ENCODE measurements at regions not wholly inside any gene's neighbourhood (a gene's known extent, or its start where the extent isn't known, plus 50 kb on each side); places are given as distances from the start of the nearest gene placed in this dataset.

- Mint-ChIP-seq H3K36me3 (ENCODE audit: insufficient read depth, unreplicated experiment) (no peaks in the 10 kb centered on the region), H3K4me1 (ENCODE audit: insufficient read depth, unreplicated experiment) (no peaks in the 10 kb centered on the region), H3K9me3 (ENCODE audit: unreplicated experiment) (peaks cover 8% of the 10 kb centered on the region), H3K27ac (ENCODE audit: low read depth, unreplicated experiment) (no peak overlapping the region), H3K4me3 (ENCODE audit: unreplicated experiment) (no peak overlapping the region), H3K27me3 (ENCODE audit: insufficient read depth, unreplicated experiment) (peaks cover 7% of the 10 kb centered on the region)
- intact Hi-C loops (cut with micrococcal nuclease), result no loop called here
- TF ChIP-seq, protein P1, sequence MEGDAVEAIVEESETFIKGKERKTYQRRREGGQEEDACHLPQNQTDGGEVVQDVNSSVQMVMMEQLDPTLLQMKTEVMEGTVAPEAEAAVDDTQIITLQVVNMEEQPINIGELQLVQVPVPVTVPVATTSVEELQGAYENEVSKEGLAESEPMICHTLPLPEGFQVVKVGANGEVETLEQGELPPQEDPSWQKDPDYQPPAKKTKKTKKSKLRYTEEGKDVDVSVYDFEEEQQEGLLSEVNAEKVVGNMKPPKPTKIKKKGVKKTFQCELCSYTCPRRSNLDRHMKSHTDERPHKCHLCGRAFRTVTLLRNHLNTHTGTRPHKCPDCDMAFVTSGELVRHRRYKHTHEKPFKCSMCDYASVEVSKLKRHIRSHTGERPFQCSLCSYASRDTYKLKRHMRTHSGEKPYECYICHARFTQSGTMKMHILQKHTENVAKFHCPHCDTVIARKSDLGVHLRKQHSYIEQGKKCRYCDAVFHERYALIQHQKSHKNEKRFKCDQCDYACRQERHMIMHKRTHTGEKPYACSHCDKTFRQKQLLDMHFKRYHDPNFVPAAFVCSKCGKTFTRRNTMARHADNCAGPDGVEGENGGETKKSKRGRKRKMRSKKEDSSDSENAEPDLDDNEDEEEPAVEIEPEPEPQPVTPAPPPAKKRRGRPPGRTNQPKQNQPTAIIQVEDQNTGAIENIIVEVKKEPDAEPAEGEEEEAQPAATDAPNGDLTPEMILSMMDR (IDR thresholded peaks at IDR 0.05; ENCODE audit: unreplicated experiment), result no peak
- DNase-seq (ENCODE audit: unreplicated experiment), result no peak
- CTCF ChIA-PET, result no interaction called here
- no TSS peak for BruUV-seq (replicated peaks)
- POLR2A ChIA-PET, result no interaction called here
Measured at GRCh38 chr13:55661505-55661904, 1479.2 kb upstream of the PRR20A start.

DNA sequence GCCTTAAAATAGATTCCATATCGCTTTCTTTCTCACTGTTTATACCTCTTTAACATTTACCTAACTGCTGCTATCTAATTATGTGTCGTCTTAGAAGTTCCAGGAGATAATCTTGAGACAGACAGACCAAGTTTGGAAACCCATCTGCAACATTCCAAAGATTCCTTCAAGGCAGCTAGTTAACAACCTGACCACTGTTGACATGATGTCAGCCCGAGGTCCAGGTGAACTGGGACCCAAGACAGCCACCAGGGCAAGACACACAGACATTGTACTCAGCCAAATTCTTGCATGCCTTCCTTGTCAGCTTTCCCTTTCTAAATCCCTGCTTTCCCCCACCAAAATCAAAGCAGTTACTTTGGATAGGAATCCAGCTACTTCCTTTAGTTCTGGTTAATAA, 1476.5 kb upstream of the PRR20A start:
- no peak for DNase-seq (ENCODE audit: unreplicated experiment)
- CTCF ChIA-PET, result interaction anchor here (0.6 to 0.7 kb wide), 4 partner anchors 41 to 1563 kb away, joined by 3 to 4 read pairs (median 3); no protein-coding TSS in a partner anchor
- Mint-ChIP-seq H3K9me3 (ENCODE audit: unreplicated experiment) (no peaks in the 10 kb centered on the region), H3K4me1 (ENCODE audit: insufficient read depth, unreplicated experiment) (no peaks in the 10 kb centered on the region), H3K27me3 (ENCODE audit: insufficient read depth, unreplicated experiment) (peaks cover 7% of the 10 kb centered on the region), H3K27ac (ENCODE audit: low read depth, unreplicated experiment) (no peak overlapping the region), H3K4me3 (ENCODE audit: unreplicated experiment) (no peak overlapping the region), H3K36me3 (ENCODE audit: insufficient read depth, unreplicated experiment) (no peaks in the 10 kb centered on the region)
- no TSS peak for BruUV-seq (replicated peaks)
- TF ChIP-seq, protein P1 (IDR thresholded peaks at IDR 0.05; ENCODE audit: unreplicated experiment), result no peak
- intact Hi-C loops (cut with micrococcal nuclease), result no loop called here
- POLR2A ChIA-PET, result no interaction called here

GRCh38 chr13:55669051-55669450, 1471.7 kb upstream of the PRR20A start:
- intact Hi-C loops (cut with micrococcal nuclease), result no loop called here
- no peaks in the 10 kb centered on the region for H3K4me1 Mint-ChIP-seq (ENCODE audit: insufficient read depth, unreplicated experiment)
- H3K27me3 Mint-ChIP-seq (ENCODE audit: insufficient read depth, unreplicated experiment), result no peaks in the 10 kb centered on the region
- TF ChIP-seq, protein P1 (IDR thresholded peaks at IDR 0.05; ENCODE audit: unreplicated experiment), result no peak
- H3K27ac Mint-ChIP-seq (ENCODE audit: low read depth, unreplicated experiment), result no peak overlapping the region
- H3K36me3 Mint-ChIP-seq (ENCODE audit: insufficient read depth, unreplicated experiment), result no peaks in the 10 kb centered on the region
- ChIA-PET CTCF (no interaction called here), POLR2A (no interaction called here)
- DNase-seq (ENCODE audit: unreplicated experiment), result no peak
- H3K9me3 Mint-ChIP-seq (ENCODE audit: unreplicated experiment), result no peaks in the 10 kb centered on the region
- H3K4me3 Mint-ChIP-seq (ENCODE audit: unreplicated experiment), result no peak overlapping the region
- BruUV-seq (replicated peaks), result no TSS peak

- intact Hi-C loops (cut with micrococcal nuclease), result no loop called here
- no TSS peak for BruUV-seq (replicated peaks)
- H3K4me3 Mint-ChIP-seq (ENCODE audit: unreplicated experiment), result no peak overlapping the region
- TF ChIP-seq, protein P1 (IDR thresholded peaks at IDR 0.05; ENCODE audit: unreplicated experiment), result no peak
- no peaks in the 10 kb centered on the region for H3K27me3 Mint-ChIP-seq (ENCODE audit: insufficient read depth, unreplicated experiment)
- no peak for DNase-seq (ENCODE audit: unreplicated experiment)
- POLR2A ChIA-PET, result no interaction called here
- no peaks in the 10 kb centered on the region for H3K9me3 Mint-ChIP-seq (ENCODE audit: unreplicated experiment)
- CTCF ChIA-PET, result interaction anchor here (0.7 kb wide), 1 partner anchor 527 kb away, joined by 3 read pairs; no protein-coding TSS in a partner anchor
- no peaks in the 10 kb centered on the region for H3K36me3 Mint-ChIP-seq (ENCODE audit: insufficient read depth, unreplicated experiment)
- H3K4me1 Mint-ChIP-seq (ENCODE audit: insufficient read depth, unreplicated experiment), result no peaks in the 10 kb centered on the region
- H3K27ac Mint-ChIP-seq (ENCODE audit: low read depth, unreplicated experiment), result no peak overlapping the region
Measured at GRCh38 chr13:55673910-55674309, 1466.8 kb upstream of the PRR20A start.

All from MCF 10A (cell line).